ENCODE measurements at regions not wholly inside any gene's neighbourhood (a gene's known extent, or its start where the extent isn't known, plus 50 kb on each side); places are given as distances from the start of the nearest gene placed in this dataset.

GRCh38 chr7:96484845-96485244 lies 162.9 kb upstream of the SLC25A13 start:
- Histone ChIP-seq H3K4me1 (ENCODE audit: control insufficient read depth, insufficient read depth, low read depth, low read length) (no peaks in the 10 kb centered on the region), H3K27me3 (ENCODE audit: control insufficient read depth in 1 of 2, insufficient read depth in 1 of 2, low read length in 2 of 2) (no peaks in the 10 kb centered on the region), H3K23ac (ENCODE audit: low read length in 2 of 2) (no peak overlapping the region), H2BK120ac (ENCODE audit: low read depth, low read length) (no peak overlapping the region), H2BK5ac (ENCODE audit: low read depth, low read length, poor library complexity, severe bottlenecking) (no peak overlapping the region), H3K36me3 (ENCODE audit: control insufficient read depth in 1 of 2, insufficient read depth in 2 of 2, low read depth in 1 of 2, low read length in 2 of 2) (no peaks in the 10 kb centered on the region), H3K9me3 (ENCODE audit: control insufficient read depth, low read length) (no peaks in the 10 kb centered on the region), H3K18ac (ENCODE audit: low read depth in 1 of 2, low read length in 2 of 2) (no peak overlapping the region), H3K9ac (ENCODE audit: low read length) (no peak overlapping the region), H2BK12ac (ENCODE audit: low read length in 2 of 2) (no peak overlapping the region), H2BK15ac (ENCODE audit: low read depth, poor library complexity, severe bottlenecking) (no peak overlapping the region), H2AFZ (ENCODE audit: low read depth, low read length) (no peak overlapping the region), H3K4me3 (ENCODE audit: insufficient read depth in 1 of 2, low read depth in 1 of 2, low read length in 2 of 2) (no peak overlapping the region), H3K27ac (ENCODE audit: low read length, poor library complexity, severe bottlenecking) (no peak overlapping the region), H3K79me1 (replicated peaks; ENCODE audit: low read length, poor library complexity, severe bottlenecking) (no peaks in the 10 kb centered on the region), H4K91ac (ENCODE audit: low read length) (no peak overlapping the region), H4K8ac (ENCODE audit: low read length) (no peak overlapping the region), H3K4me2 (ENCODE audit: low read length, poor library complexity, severe bottlenecking) (no peak overlapping the region), H3K4ac (ENCODE audit: low read depth in 1 of 2, low read length in 2 of 2) (no peak overlapping the region), H3K14ac (ENCODE audit: low read length in 2 of 2) (no peak overlapping the region), H2AK5ac (ENCODE audit: low read length, severe bottlenecking) (no peak overlapping the region)
- DNase-seq, result no peak
- WGBS, result 92% methylated on average over 1 of the region's 1 CpG

- Histone ChIP-seq H3K9ac (ENCODE audit: low read length) (no peak overlapping the region), H3K14ac (ENCODE audit: low read length in 2 of 2) (no peak overlapping the region), H3K36me3 (ENCODE audit: control insufficient read depth in 1 of 2, insufficient read depth in 2 of 2, low read depth in 1 of 2, low read length in 2 of 2) (no peaks in the 10 kb centered on the region), H3K27ac (ENCODE audit: low read length, poor library complexity, severe bottlenecking) (no peak overlapping the region), H3K4me3 (ENCODE audit: insufficient read depth in 1 of 2, low read depth in 1 of 2, low read length in 2 of 2) (no peak overlapping the region), H3K23ac (ENCODE audit: low read length in 2 of 2) (no peak overlapping the region), H2BK120ac (ENCODE audit: low read depth, low read length) (no peak overlapping the region), H3K27me3 (ENCODE audit: control insufficient read depth in 1 of 2, insufficient read depth in 1 of 2, low read length in 2 of 2) (no peaks in the 10 kb centered on the region), H3K4me2 (ENCODE audit: low read length, poor library complexity, severe bottlenecking) (no peak overlapping the region), H3K4ac (ENCODE audit: low read depth in 1 of 2, low read length in 2 of 2) (no peak overlapping the region), H3K18ac (ENCODE audit: low read depth in 1 of 2, low read length in 2 of 2) (no peak overlapping the region), H3K4me1 (ENCODE audit: control insufficient read depth, insufficient read depth, low read depth, low read length) (no peaks in the 10 kb centered on the region), H2AFZ (ENCODE audit: low read depth, low read length) (no peak overlapping the region), H4K91ac (ENCODE audit: low read length) (no peak overlapping the region), H2BK15ac (ENCODE audit: low read depth, poor library complexity, severe bottlenecking) (no peak overlapping the region), H4K8ac (ENCODE audit: low read length) (no peak overlapping the region), H2BK12ac (ENCODE audit: low read length in 2 of 2) (no peak overlapping the region), H2BK5ac (ENCODE audit: low read depth, low read length, poor library complexity, severe bottlenecking) (no peak overlapping the region), H3K9me3 (ENCODE audit: control insufficient read depth, low read length) (no peaks in the 10 kb centered on the region), H3K79me1 (replicated peaks; ENCODE audit: low read length, poor library complexity, severe bottlenecking) (no peaks in the 10 kb centered on the region), H2AK5ac (ENCODE audit: low read length, severe bottlenecking) (no peak overlapping the region)
- WGBS, result 88% methylated on average over 2 of the region's 2 CpGs
- DNase-seq, result no peak
Observed at GRCh38 chr7:96484091-96484490, 162.2 kb upstream of the SLC25A13 start.

DNA sequence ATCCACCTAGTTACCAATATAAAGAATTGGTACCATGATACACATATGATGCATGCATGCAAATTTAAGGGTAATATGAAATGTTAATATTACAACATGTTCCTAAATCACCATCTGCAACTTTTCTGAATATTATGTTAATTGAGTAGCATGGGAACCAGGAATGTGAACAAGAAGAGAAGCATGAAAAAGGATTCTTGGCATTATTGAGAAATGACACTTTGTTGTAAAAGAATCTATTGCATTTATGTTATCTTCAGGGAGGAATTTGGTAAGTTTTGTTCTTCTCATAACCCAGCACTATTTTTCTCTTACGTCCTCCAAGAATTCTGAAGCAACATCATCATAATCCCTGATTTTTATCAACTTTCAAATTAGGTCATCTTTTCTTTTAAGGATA lies 159.9 kb upstream of the SLC25A13 start:
- Histone ChIP-seq H3K4me1 (ENCODE audit: control insufficient read depth, insufficient read depth, low read depth, low read length) (no peaks in the 10 kb centered on the region), H3K4me3 (ENCODE audit: insufficient read depth in 1 of 2, low read depth in 1 of 2, low read length in 2 of 2) (no peak overlapping the region), H3K27ac (ENCODE audit: low read length, poor library complexity, severe bottlenecking) (no peak overlapping the region), H3K36me3 (ENCODE audit: control insufficient read depth in 1 of 2, insufficient read depth in 2 of 2, low read depth in 1 of 2, low read length in 2 of 2) (no peaks in the 10 kb centered on the region), H3K4ac (ENCODE audit: low read depth in 1 of 2, low read length in 2 of 2) (no peak overlapping the region), H3K27me3 (ENCODE audit: control insufficient read depth in 1 of 2, insufficient read depth in 1 of 2, low read length in 2 of 2) (no peaks in the 10 kb centered on the region), H3K14ac (ENCODE audit: low read length in 2 of 2) (no peak overlapping the region), H3K18ac (ENCODE audit: low read depth in 1 of 2, low read length in 2 of 2) (no peak overlapping the region), H2BK15ac (ENCODE audit: low read depth, poor library complexity, severe bottlenecking) (no peak overlapping the region), H3K4me2 (ENCODE audit: low read length, poor library complexity, severe bottlenecking) (no peak overlapping the region), H2AK5ac (ENCODE audit: low read length, severe bottlenecking) (no peak overlapping the region), H3K9me3 (ENCODE audit: control insufficient read depth, low read length) (no peaks in the 10 kb centered on the region), H2BK12ac (ENCODE audit: low read length in 2 of 2) (no peak overlapping the region), H4K91ac (ENCODE audit: low read length) (no peak overlapping the region), H3K79me1 (replicated peaks; ENCODE audit: low read length, poor library complexity, severe bottlenecking) (no peaks in the 10 kb centered on the region), H3K23ac (ENCODE audit: low read length in 2 of 2) (no peak overlapping the region), H3K9ac (ENCODE audit: low read length) (no peak overlapping the region), H4K8ac (ENCODE audit: low read length) (no peak overlapping the region), H2BK5ac (ENCODE audit: low read depth, low read length, poor library complexity, severe bottlenecking) (no peak overlapping the region), H2BK120ac (ENCODE audit: low read depth, low read length) (no peak overlapping the region), H2AFZ (ENCODE audit: low read depth, low read length) (no peak overlapping the region)
- no peak for DNase-seq
- WGBS, result no CpG with 5 or more reads among the region's 1 CpG

- H3K9me3 ChIP-seq (ENCODE audit: control insufficient read depth, low read length), result no peaks in the 10 kb centered on the region
- no peak overlapping the region for H3K23ac ChIP-seq (ENCODE audit: low read length in 2 of 2)
- H3K18ac ChIP-seq (ENCODE audit: low read depth in 1 of 2, low read length in 2 of 2), result no peak overlapping the region
- no peak overlapping the region for H4K8ac ChIP-seq (ENCODE audit: low read length)
- no peak overlapping the region for H2BK12ac ChIP-seq (ENCODE audit: low read length in 2 of 2)
- peak overlapping the region in 1 of 2 experiments; percentile 14 for H3K4me3 ChIP-seq (ENCODE audit: insufficient read depth in 1 of 2, low read depth in 1 of 2, low read length in 2 of 2)
- H2BK5ac ChIP-seq (ENCODE audit: low read depth, low read length, poor library complexity, severe bottlenecking), result no peak overlapping the region
- H3K4me1 ChIP-seq (ENCODE audit: control insufficient read depth, insufficient read depth, low read depth, low read length), result no peaks in the 10 kb centered on the region
- no peak overlapping the region for H2BK120ac ChIP-seq (ENCODE audit: low read depth, low read length)
- no peaks in the 10 kb centered on the region for H3K36me3 ChIP-seq (ENCODE audit: control insufficient read depth in 1 of 2, insufficient read depth in 2 of 2, low read depth in 1 of 2, low read length in 2 of 2)
- H3K14ac ChIP-seq (ENCODE audit: low read length in 2 of 2), result no peak overlapping the region
- H2AK5ac ChIP-seq (ENCODE audit: low read length, severe bottlenecking), result no peak overlapping the region
- H3K27ac ChIP-seq (ENCODE audit: low read length, poor library complexity, severe bottlenecking), result no peak overlapping the region
- no peak for DNase-seq
- peak overlapping the region; percentile 60 for H3K9ac ChIP-seq (ENCODE audit: low read length)
- no peak overlapping the region for H3K4ac ChIP-seq (ENCODE audit: low read depth in 1 of 2, low read length in 2 of 2)
- H3K79me1 ChIP-seq (replicated peaks; ENCODE audit: low read length, poor library complexity, severe bottlenecking), result no peaks in the 10 kb centered on the region
- no peak overlapping the region for H3K4me2 ChIP-seq (ENCODE audit: low read length, poor library complexity, severe bottlenecking)
- 73% methylated on average over 2 of the region's 4 CpGs for WGBS
- no peaks in the 10 kb centered on the region for H3K27me3 ChIP-seq (ENCODE audit: control insufficient read depth in 1 of 2, insufficient read depth in 1 of 2, low read length in 2 of 2)
- no peak overlapping the region for H2AFZ ChIP-seq (ENCODE audit: low read depth, low read length)
- H4K91ac ChIP-seq (ENCODE audit: low read length), result no peak overlapping the region
- H2BK15ac ChIP-seq (ENCODE audit: low read depth, poor library complexity, severe bottlenecking), result no peak overlapping the region
Observed at GRCh38 chr7:96479015-96479645, 157.2 kb upstream of the SLC25A13 start.
